T-cell (primary cell): ENCODE measurements at regions not wholly inside any gene's neighbourhood (a gene's known extent, or its start where the extent isn't known, plus 50 kb on each side); places are given as distances from the start of the nearest gene placed in this dataset.

Experiments
- ATAC-seq, 4 experiments: fragments of 200-7000 bp in 3 of 4; fragments of 150-1000 bp in 1 of 4; cut with Tn5 transposase; replicated peaks in 1 of 4; 1 replicate in 3 of 4; 2 replicates in 1 of 4; pipeline ENCODE4 v1.10.0; 2021; ENCODE audit warnings: moderate library complexity in 3 of 4, mild to moderate bottlenecking in 2 of 4, moderate number of reproducible peaks in 1 of 4
- CTCF ChIA-PET, 2 donors: fragments of 300-600 bp; sonication (Branson Sonifier 250); formaldehyde crosslinking; loops; one replicate each; lab custom pipeline; 2022; ENCODE audit warnings: antibody characterized with exemption in 2 of 2; lab: Charles Lee
- POLR2A ChIA-PET, 2 donors: fragments of 300-600 bp; sonication (Branson Sonifier 250); formaldehyde crosslinking; loops; one replicate each; lab custom pipeline; 2022; ENCODE audit warnings: antibody characterized with exemption in 2 of 2; lab: Charles Lee
- DNase-seq, 35 experiments: peaks; one replicate each; pipeline versions ENCODE4 v3.0.0 to v3.0.0-alpha.2; 2013 to 2023
- H3K27ac ChIP-seq: one replicate; pipeline ENCODE4 v1.5.1; 2013; ENCODE audit warnings: low read length
- H3K27me3 ChIP-seq, 2 experiments: replicated peaks in 1 of 2; 1 replicate in 1 of 2; 2 replicates in 1 of 2; pipeline versions ENCODE4 v1.6.1 to v1.7.0; 2013; ENCODE audit warnings: low read length in 1 of 2, mixed read lengths in 1 of 2; ENCODE audit not compliant: control insufficient read depth in 2 of 2, insufficient read depth in 2 of 2; ENCODE audit errors: extremely low read depth in 1 of 2
- H3K36me3 ChIP-seq, 2 donors: 1 replicate in 1 of 2; 2 replicates in 1 of 2; pipeline versions ENCODE4 v1.6.1 to v1.7.0; 2013; ENCODE audit warnings: low read length in 1 of 2; ENCODE audit not compliant: control insufficient read depth in 2 of 2, insufficient read depth in 1 of 2; ENCODE audit errors: extremely low read depth in 1 of 2
- H3K4me1 ChIP-seq, 2 experiments: 1 replicate in 1 of 2; 2 replicates in 1 of 2; pipeline versions ENCODE4 v1.6.1 to v1.7.0; 2013; ENCODE audit warnings: low read length in 2 of 2, mixed read lengths in 1 of 2; ENCODE audit not compliant: insufficient read depth in 2 of 2, control insufficient read depth in 1 of 2; ENCODE audit errors: extremely low read depth in 1 of 2
- H3K4me3 ChIP-seq, 2 donors: 1 replicate in 1 of 2; 2 replicates in 1 of 2; pipeline versions ENCODE4 v1.5.1 to v1.7.0; 2013; ENCODE audit warnings: mild to moderate bottlenecking in 2 of 2, low read length in 1 of 2, moderate library complexity in 1 of 2; ENCODE audit not compliant: control insufficient read depth in 1 of 2; ENCODE audit errors: extremely low read depth in 1 of 2
- H3K9me3 ChIP-seq: 2 replicates; pipeline ENCODE4 v1.7.0; 2013
- H3K27ac Mint-ChIP-seq, 2 donors: one replicate each; pipeline ENCODE4 v1.8.0; 2020 to 2021; ENCODE audit warnings: mild to moderate bottlenecking in 2 of 2, mixed read lengths in 2 of 2
- H3K27me3 Mint-ChIP-seq, 2 donors: one replicate each; pipeline ENCODE4 v1.8.0; 2021 to 2022; ENCODE audit warnings: mixed read lengths in 2 of 2
- H3K36me3 Mint-ChIP-seq: one replicate; pipeline ENCODE4 v1.8.0; 2021; ENCODE audit warnings: mixed read lengths
- H3K4me1 Mint-ChIP-seq, 3 donors: one replicate each; pipeline ENCODE4 v1.8.0; 2020 to 2022; ENCODE audit warnings: mixed read lengths in 3 of 3, mild to moderate bottlenecking in 1 of 3
- H3K4me3 Mint-ChIP-seq, 3 donors: one replicate each; pipeline ENCODE4 v1.8.0; 2020 to 2022; ENCODE audit warnings: mild to moderate bottlenecking in 3 of 3, mixed read lengths in 3 of 3, moderate library complexity in 3 of 3
- H3K9me3 Mint-ChIP-seq, 3 donors: one replicate each; pipeline ENCODE4 v1.8.0; 2020 to 2022; ENCODE audit warnings: mixed read lengths in 3 of 3
- WGBS: methylation state at CpG from one replicate; pipeline ENCODE4 v1.1.5; 2013; ENCODE audit warnings: missing lambda C conversion rate; ENCODE audit not compliant: insufficient coverage; 5-methylcytosine and 5-hydroxymethylcytosine counted together

DNA sequence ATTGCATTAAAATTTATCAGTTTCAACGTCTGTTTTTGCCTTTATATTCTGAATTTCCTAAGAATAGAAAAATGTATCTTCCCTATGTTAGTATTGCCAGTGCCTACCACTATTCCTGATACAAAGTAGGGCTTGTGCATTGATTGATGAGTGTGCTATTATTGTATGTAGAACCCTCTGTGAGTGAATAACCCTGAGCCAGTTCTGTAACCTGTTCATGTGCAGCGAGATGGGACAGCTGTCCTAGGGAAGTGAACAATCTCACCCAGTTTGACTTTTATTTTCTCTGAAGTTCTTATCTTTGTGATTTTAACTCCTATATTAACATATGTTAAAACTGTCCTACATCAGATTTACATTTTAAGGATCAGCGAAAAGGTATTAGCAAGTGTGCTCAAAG lies 178.4 kb upstream of the ADO start:
- no peaks in the 10 kb centered on the region for H3K9me3 Mint-ChIP-seq
- H3K9me3 ChIP-seq: no peaks in the 10 kb centered on the region
- H3K36me3 ChIP-seq: no peaks in the 10 kb centered on the region
- POLR2A ChIA-PET: no interaction called here
- ATAC-seq (no peak), DNase-seq (no peak)
- no peak overlapping the region for H3K27ac Mint-ChIP-seq
- no peak overlapping the region for H3K4me3 ChIP-seq
- CTCF ChIA-PET: no interaction called here
- H3K4me1 Mint-ChIP-seq: peaks cover 0 to 3% (median 0%) of the 10 kb centered on the region in 3 donors
- no peaks in the 10 kb centered on the region for H3K36me3 Mint-ChIP-seq
- peaks cover 0 to 2% of the 10 kb centered on the region in 2 experiments for H3K27me3 ChIP-seq
- no peak overlapping the region for H3K4me3 Mint-ChIP-seq
- WGBS: no CpG with 5 or more reads among the region's 3 CpGs
- no peaks in the 10 kb centered on the region for H3K27me3 Mint-ChIP-seq
- H3K4me1 ChIP-seq: no peaks in the 10 kb centered on the region
- H3K27ac ChIP-seq: no peak overlapping the region

DNA sequence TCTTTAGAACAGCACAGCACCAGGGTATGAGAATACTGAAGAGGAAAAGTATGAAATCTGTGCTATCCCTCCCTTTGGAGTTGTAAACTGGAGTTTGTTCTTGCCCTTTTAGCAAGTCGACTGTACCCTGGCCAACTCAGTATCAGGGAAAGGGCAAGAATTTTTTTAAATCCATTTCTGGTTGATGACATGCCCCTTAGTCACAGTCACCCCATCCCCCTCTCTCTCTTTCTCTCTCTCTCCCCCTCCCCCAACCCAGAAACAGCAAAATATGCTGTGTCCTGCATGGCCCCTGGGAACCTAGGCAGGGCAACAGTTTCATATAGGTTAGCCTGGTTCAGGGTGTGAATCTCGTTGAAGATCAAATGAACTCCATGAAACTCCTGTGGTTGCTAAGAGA lies 177.7 kb upstream of the ADO start:
- H3K27me3 Mint-ChIP-seq: no peaks in the 10 kb centered on the region
- WGBS: no CpG with 5 or more reads among the region's 2 CpGs
- H3K9me3 Mint-ChIP-seq: no peaks in the 10 kb centered on the region
- ChIA-PET CTCF (interaction anchor here in 1 of 2 donors (0.6 kb wide), 1 partner anchor 530 kb away, joined by 4 read pairs; no protein-coding TSS in a partner anchor), POLR2A (no interaction called here)
- H3K9me3 ChIP-seq: no peaks in the 10 kb centered on the region
- H3K4me3 Mint-ChIP-seq: no peak overlapping the region
- H3K27ac Mint-ChIP-seq: no peak overlapping the region
- no peaks in the 10 kb centered on the region for H3K36me3 ChIP-seq
- no peak overlapping the region for H3K27ac ChIP-seq
- H3K27me3 ChIP-seq: peaks cover 0 to 2% of the 10 kb centered on the region in 2 experiments
- no peaks in the 10 kb centered on the region for H3K36me3 Mint-ChIP-seq
- peaks cover 2 to 9% (median 6%) of the 10 kb centered on the region in 3 donors for H3K4me1 Mint-ChIP-seq
- no peak overlapping the region for H3K4me3 ChIP-seq
- DNase-seq (no peak), ATAC-seq (no peak)
- peaks cover 3 to 4% of the 10 kb centered on the region in 2 experiments for H3K4me1 ChIP-seq

GRCh38 chr10:62627983-62628382 lies 176.5 kb upstream of the ADO start:
- no peak overlapping the region for H3K27ac ChIP-seq
- no peak overlapping the region for H3K27ac Mint-ChIP-seq
- DNase-seq (no peak), ATAC-seq (no peak)
- peaks cover 11 to 19% (median 16%) of the 10 kb centered on the region in 3 donors for H3K4me1 Mint-ChIP-seq
- no peak overlapping the region for H3K4me3 ChIP-seq
- peaks cover 4 to 12% of the 10 kb centered on the region in 2 experiments for H3K4me1 ChIP-seq
- H3K36me3 ChIP-seq: no peaks in the 10 kb centered on the region
- H3K9me3 Mint-ChIP-seq: no peaks in the 10 kb centered on the region
- no peaks in the 10 kb centered on the region for H3K9me3 ChIP-seq
- CTCF ChIA-PET: no interaction called here
- no peaks in the 10 kb centered on the region for H3K27me3 Mint-ChIP-seq
- POLR2A ChIA-PET: no interaction called here
- no peaks in the 10 kb centered on the region for H3K36me3 Mint-ChIP-seq
- H3K27me3 ChIP-seq: peaks cover 0 to 2% of the 10 kb centered on the region in 2 experiments
- no peak overlapping the region for H3K4me3 Mint-ChIP-seq
- WGBS: 95% methylated on average over 4 of the region's 4 CpGs

- no peak for ATAC-seq
Observed at GRCh38 chr10:62631241-62631640, 173.3 kb upstream of the ADO start.

GRCh38 chr10:62632071-62632809 lies 172.3 kb upstream of the ADO start:
- H3K36me3 Mint-ChIP-seq: no peaks in the 10 kb centered on the region
- CTCF ChIA-PET: interaction anchor here in 1 of 2 donors (0.6 to 1.4 kb wide), 5 partner anchors 22 to 375 kb away, joined by 3 to 9 read pairs (median 3); partner anchors contain the start of gene EGR2
- H3K27me3 Mint-ChIP-seq: no peaks in the 10 kb centered on the region
- no peaks in the 10 kb centered on the region for H3K36me3 ChIP-seq
- peak in 34 of 35 experiments; percentile 14 to 77 (median 48) for DNase-seq
- H3K4me3 ChIP-seq: no peak overlapping the region
- H3K9me3 ChIP-seq: no peaks in the 10 kb centered on the region
- H3K27ac Mint-ChIP-seq: peak overlapping the region; percentile 66 to 85
- no peaks in the 10 kb centered on the region for H3K27me3 ChIP-seq
- H3K4me3 Mint-ChIP-seq: peak overlapping the region; percentile 26 to 66 (median 46)
- WGBS: 37% methylated on average over 7 of the region's 12 CpGs
- peaks cover 11 to 30% (median 25%) of the 10 kb centered on the region in 3 donors for H3K4me1 Mint-ChIP-seq
- peak; percentile 65 to 91 (median 80) for ATAC-seq
- POLR2A ChIA-PET: no interaction called here
- H3K9me3 Mint-ChIP-seq: no peaks in the 10 kb centered on the region
- H3K27ac ChIP-seq: peak overlapping the region; percentile 84
- H3K4me1 ChIP-seq: peaks cover 12 to 34% of the 10 kb centered on the region in 2 experiments

More at GRCh38 chr10:62631241-62631640, 173.3 kb upstream of the ADO start:
- CTCF ChIA-PET: interaction anchor here in 1 of 2 donors (0.8 to 1.4 kb wide), 6 partner anchors 21 to 1042 kb away, joined by 3 to 9 read pairs (median 4); partner anchors contain the start of gene EGR2
- peaks cover 11 to 30% (median 25%) of the 10 kb centered on the region in 3 donors for H3K4me1 Mint-ChIP-seq
- no peak overlapping the region for H3K27ac ChIP-seq
- no peak for DNase-seq
- H3K9me3 ChIP-seq: no peaks in the 10 kb centered on the region
- H3K36me3 Mint-ChIP-seq: no peaks in the 10 kb centered on the region
- no peak overlapping the region for H3K27ac Mint-ChIP-seq
- no CpG with 5 or more reads among the region's 1 CpG for WGBS
- no peaks in the 10 kb centered on the region for H3K9me3 Mint-ChIP-seq
- no peak overlapping the region for H3K4me3 ChIP-seq
- no peaks in the 10 kb centered on the region for H3K27me3 ChIP-seq
- H3K36me3 ChIP-seq: no peaks in the 10 kb centered on the region
- no peaks in the 10 kb centered on the region for H3K27me3 Mint-ChIP-seq
- no peak overlapping the region for H3K4me3 Mint-ChIP-seq
- H3K4me1 ChIP-seq: peaks cover 4 to 25% of the 10 kb centered on the region in 2 experiments
- POLR2A ChIA-PET: interaction anchor here in 1 of 2 donors (0.6 kb wide), 1 partner anchor 103 kb away, joined by 4 read pairs; no protein-coding TSS in a partner anchor

DNA sequence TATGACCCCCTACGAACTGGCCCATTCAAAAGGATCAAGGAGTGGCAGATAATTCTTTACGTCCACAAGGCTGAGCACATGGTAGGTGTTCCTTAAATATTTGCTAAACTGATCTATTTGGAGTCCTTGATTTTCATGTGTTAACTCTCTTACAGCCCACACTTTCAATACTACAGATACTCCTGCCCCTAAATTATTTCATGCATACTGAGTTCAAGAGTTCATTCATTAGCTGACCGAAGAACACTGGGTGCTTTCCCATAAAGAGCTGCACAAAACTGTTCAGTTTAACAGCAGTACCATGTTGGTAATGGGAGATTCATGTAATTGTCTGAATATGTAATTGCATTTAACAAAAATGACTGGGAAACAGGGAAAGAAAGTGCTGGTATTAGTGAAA lies 170.5 kb upstream of the ADO start:
- POLR2A ChIA-PET: interaction anchor here in 1 of 2 donors (0.5 kb wide), 1 partner anchor 146 kb away, joined by 3 read pairs; no protein-coding TSS in a partner anchor
- no peaks in the 10 kb centered on the region for H3K27me3 Mint-ChIP-seq
- H3K9me3 Mint-ChIP-seq: no peaks in the 10 kb centered on the region

More for the DNA sequence above, 170.5 kb upstream of the ADO start:
- CTCF ChIA-PET: no interaction called here
- no peaks in the 10 kb centered on the region for H3K9me3 ChIP-seq
- no peak overlapping the region for H3K27ac Mint-ChIP-seq
- peaks cover 17 to 48% of the 10 kb centered on the region in 2 experiments for H3K4me1 ChIP-seq
- H3K4me3 Mint-ChIP-seq: no peak overlapping the region
- peaks cover 11 to 30% (median 25%) of the 10 kb centered on the region in 3 donors for H3K4me1 Mint-ChIP-seq
- H3K27me3 ChIP-seq: no peaks in the 10 kb centered on the region
- ATAC-seq (no peak), DNase-seq (no peak)
- H3K36me3 Mint-ChIP-seq: no peaks in the 10 kb centered on the region
- WGBS: no CpG with 5 or more reads among the region's 3 CpGs
- no peak overlapping the region for H3K27ac ChIP-seq
- no peak overlapping the region for H3K4me3 ChIP-seq
- no peaks in the 10 kb centered on the region for H3K36me3 ChIP-seq
